Fibroblast of skin of right biceps (primary cell): ENCODE measurements at regions not wholly inside any gene's neighbourhood (a gene's known extent, or its start where the extent isn't known, plus 50 kb on each side); places are given as distances from the start of the nearest gene placed in this dataset.
A peak's percentile ranks its signal among the peaks of the same experiment; 100 is the strongest.

ENCODE experiments used
- DNase-seq: peaks from one replicate; pipeline ENCODE4 v3.0.0-alpha.2; 2013

GRCh38 chr1:30819244-30819571 is 61.6 kb upstream of the LAPTM5 start:
- DNase-seq = no peak

- DNase-seq = peak; percentile 74
These were observed 61.1 kb upstream of the LAPTM5 start for GRCh38 chr1:30818568-30819243.

- no peak for DNase-seq
These were observed 60.0 kb upstream of the LAPTM5 start for GRCh38 chr1:30817548-30817947.

GRCh38 chr1:30817077-30817438 is 59.5 kb upstream of the LAPTM5 start:
- DNase-seq = no peak

- peak; percentile 92 for DNase-seq
These were observed 58.9 kb upstream of the LAPTM5 start for GRCh38 chr1:30816211-30817076.

- DNase-seq = no peak
These were observed 58.0 kb upstream of the LAPTM5 start for GRCh38 chr1:30815556-30815955.

GRCh38 chr1:30814292-30814691 is 56.7 kb upstream of the LAPTM5 start:
- no peak for DNase-seq

GRCh38 chr1:30812076-30812475 is 54.5 kb upstream of the LAPTM5 start:
- no peak for DNase-seq

GRCh38 chr1:30811187-30811586 is 53.6 kb upstream of the LAPTM5 start:
- no peak for DNase-seq

- DNase-seq = no peak
These were observed 53.0 kb upstream of the LAPTM5 start for GRCh38 chr1:30810416-30811080.

- DNase-seq = peak; percentile 94
These were observed 52.1 kb upstream of the LAPTM5 start for GRCh38 chr1:30809514-30810263.

GRCh38 chr1:30808067-30808662 is 50.6 kb upstream of the LAPTM5 start:
- no peak for DNase-seq

GRCh38 chr1:30807318-30808066 is 49.9 kb upstream of the LAPTM5 start:
- DNase-seq = peak; percentile 80
